ENCODE measurements at regions not wholly inside any gene's neighbourhood (a gene's known extent, or its start where the extent isn't known, plus 50 kb on each side); places are given as distances from the start of the nearest gene placed in this dataset.

DNA sequence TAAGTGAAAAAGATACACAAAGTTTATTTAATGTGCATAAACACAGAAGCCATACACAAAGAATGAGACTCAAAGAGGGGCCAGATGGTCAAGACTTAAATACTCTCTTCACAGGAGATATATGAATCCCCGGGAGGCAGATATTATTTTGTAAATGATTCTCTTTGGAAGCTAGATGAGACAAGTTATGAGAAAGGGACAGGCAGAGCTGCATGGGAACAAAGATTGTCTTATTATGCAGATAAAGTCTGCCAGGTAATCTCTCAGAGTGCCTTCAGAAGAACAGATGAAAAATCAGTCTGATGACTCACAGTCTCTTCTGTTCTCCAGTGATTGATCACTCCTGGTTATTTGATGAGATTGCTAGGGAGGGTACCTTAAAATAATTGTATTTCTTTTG lies 89.0 kb downstream of the NAF1 start:
- no peak for DNase-seq (ENCODE audit: insufficient read length, low spot score)
- FAIRE-seq = no peak
- TF ChIP-seq POLR2A (IDR thresholded peaks at IDR 0.05; ENCODE audit: low read depth, low read length) = no peak

DNA sequence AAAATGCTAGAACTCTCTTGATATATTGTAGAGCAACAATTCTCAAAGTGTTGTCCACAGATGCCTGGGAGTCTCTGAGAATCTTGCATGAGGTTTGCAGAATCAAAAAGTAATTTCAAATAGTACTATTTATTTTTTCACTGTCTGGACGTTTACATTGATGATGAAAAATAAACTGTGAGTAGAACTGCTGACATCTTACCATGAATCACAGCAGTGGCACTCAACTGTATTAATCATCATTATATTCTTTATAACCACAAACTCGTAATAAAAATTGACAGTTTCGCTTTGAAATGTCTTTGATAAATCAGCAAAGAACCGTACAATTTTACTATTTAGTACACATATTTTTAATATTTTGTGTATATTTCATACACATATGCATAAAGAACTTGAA lies 94.5 kb downstream of the NAF1 start:
- DNase-seq (ENCODE audit: insufficient read length, low spot score) (no peak), FAIRE-seq (no peak)
- no peak for TF ChIP-seq POLR2A (IDR thresholded peaks at IDR 0.05; ENCODE audit: low read depth, low read length)

DNA sequence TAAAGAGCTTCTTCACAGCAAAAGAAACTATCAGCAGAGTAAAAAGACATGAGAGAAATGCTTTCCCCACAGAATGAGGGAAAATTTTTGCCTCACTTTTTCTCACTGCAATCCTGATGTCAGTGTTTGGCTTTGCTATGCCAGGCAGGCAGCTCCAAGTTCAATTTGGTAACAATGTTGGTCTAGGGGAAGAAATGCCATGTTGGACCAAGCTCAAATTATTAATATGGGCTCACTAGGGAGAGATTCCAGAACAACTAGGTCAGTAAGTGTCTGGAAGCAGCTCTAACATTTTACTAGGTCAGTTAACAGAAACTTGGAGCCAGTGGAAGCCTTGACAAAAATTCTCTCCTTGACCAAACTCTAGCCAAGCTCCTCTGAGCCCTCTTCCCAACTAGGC lies 95.4 kb downstream of the NAF1 start:
- FAIRE-seq (no peak), DNase-seq (ENCODE audit: insufficient read length, low spot score) (no peak)
- TF ChIP-seq POLR2A (IDR thresholded peaks at IDR 0.05; ENCODE audit: low read depth, low read length) = no peak

DNA sequence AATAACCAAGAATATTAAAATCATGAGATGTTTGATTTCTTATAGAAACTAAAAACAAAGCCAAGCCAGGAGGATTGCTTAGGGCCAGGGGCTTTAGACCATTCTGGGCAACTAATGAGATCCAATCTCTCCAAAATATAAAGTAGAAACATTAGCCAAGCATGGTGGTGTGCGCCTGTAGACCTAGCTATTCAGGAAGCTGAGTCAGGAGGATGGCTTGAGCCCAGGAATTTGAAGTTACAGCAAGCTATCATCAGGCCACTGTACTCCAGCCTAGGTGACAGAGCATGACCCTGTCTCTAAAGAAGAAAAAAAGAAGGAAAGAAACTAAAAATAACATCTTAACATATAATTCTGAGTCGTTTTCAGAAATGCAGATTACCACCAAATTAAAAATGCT lies 96.7 kb downstream of the NAF1 start:
- no peak for DNase-seq (ENCODE audit: insufficient read length, low spot score)
- TF ChIP-seq POLR2A (IDR thresholded peaks at IDR 0.05; ENCODE audit: low read depth, low read length) = no peak
- FAIRE-seq = no peak

DNA sequence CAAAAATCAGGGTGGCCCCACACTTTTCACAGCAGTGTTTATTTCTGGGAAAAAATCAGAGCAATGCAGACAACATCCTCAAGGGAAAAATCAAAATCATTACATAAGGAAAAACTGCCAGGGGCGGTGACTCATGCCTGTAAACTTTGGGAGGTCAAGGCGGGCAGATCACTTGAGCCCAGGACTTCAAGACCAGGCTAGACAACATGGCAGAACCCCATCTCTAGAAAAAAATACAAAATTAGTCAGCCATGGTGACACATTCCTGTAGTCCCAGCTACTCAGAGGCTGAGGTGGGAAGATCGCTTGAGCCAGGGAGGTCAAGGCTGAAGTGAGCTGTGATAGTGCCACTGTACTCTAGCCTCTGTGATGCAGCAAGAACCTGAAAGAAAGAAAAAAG lies 102.8 kb downstream of the NAF1 start:
- no peak for TF ChIP-seq POLR2A (IDR thresholded peaks at IDR 0.05; ENCODE audit: low read depth, low read length)
- FAIRE-seq (peak; percentile 84), DNase-seq (ENCODE audit: insufficient read length, low spot score) (no peak)

DNA sequence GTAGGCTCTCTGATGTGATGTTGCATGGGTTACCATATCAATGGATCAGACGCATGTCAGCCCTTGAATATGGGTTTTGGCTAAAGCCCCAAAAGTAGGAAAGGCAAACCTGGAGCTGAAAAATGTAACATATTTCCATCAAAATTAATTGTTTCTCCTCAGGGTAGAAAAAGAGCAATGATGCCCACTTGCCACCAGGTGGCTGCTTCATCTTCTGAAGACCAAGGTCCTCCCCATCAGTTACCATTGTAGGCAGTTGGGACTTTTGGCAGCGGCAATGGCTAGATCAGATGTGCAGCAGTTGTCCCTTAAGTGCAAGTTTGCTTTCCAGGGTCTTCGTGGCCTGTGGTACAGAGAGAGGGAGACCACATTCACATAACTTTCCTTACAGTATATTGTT lies 118.2 kb downstream of the NAF1 start:
- TF ChIP-seq POLR2A (IDR thresholded peaks at IDR 0.05; ENCODE audit: low read depth, low read length) = no peak
- no peak for FAIRE-seq
- no peak for DNase-seq (ENCODE audit: insufficient read length, low spot score)

DNA sequence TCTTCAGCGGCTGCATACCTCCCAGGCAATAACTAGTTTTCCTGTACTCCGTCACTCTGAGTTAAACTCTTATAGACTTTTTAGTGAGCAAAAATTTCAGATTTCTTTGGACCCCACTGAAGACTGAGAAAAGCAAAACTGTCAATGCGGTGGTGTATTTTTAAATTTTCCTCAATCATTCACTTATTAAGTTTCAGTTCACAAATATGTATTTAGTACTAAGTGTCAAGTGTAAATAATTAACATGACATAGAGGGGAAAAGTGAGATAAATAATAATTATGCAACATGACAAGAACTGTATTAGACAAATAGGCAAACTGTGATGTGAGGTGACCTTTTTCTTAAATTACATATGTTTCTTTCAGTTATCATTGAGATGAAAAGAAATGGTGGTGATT lies 124.4 kb downstream of the NAF1 start:
- no peak for DNase-seq (ENCODE audit: insufficient read length, low spot score)
- TF ChIP-seq POLR2A (IDR thresholded peaks at IDR 0.05; ENCODE audit: low read depth, low read length) = no peak
- FAIRE-seq = no peak

DNA sequence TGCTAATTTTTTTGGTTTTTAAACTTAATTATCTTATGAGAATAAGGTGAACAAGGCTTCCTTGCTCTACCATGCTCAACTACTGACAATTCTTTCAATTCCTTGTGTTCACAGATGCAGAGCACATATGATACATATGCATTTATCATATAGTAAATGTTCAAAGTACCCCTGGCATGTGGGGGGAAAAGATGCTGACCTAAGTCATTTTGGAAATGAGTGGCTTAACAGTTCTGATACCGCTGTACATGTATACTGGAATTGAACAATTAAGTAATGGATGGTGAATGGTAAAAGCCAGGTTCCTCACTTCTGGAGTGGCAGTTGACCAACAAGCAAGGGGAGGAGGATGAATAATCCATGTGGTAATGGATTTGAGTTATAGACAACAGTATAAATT lies 149.6 kb downstream of the NAF1 start:
- no peak for DNase-seq (ENCODE audit: insufficient read length, low spot score)
- TF ChIP-seq POLR2A (IDR thresholded peaks at IDR 0.05; ENCODE audit: low read depth, low read length) = no peak
- no peak for FAIRE-seq

DNA sequence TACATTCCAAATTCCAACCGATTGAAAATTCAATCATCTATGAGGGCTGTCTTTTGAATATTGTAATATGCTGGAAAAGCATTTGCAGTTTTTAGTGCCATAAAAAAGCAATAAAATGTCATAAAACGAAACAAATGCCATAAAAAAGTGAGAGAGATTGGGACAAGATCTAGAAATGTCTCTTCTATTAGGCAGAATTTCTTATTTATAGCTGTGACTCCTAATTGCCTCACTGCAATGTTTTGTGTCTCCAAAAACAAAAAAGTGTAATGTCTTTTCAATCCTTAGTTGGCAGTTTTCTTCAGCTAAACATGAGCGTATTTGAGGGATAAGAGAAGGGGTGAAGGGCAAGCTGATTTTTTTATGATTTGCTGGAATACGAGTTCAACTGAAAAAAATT lies 153.9 kb downstream of the NAF1 start:
- FAIRE-seq (no peak), DNase-seq (ENCODE audit: insufficient read length, low spot score) (no peak)
- no peak for TF ChIP-seq POLR2A (IDR thresholded peaks at IDR 0.05; ENCODE audit: low read depth, low read length)

DNA sequence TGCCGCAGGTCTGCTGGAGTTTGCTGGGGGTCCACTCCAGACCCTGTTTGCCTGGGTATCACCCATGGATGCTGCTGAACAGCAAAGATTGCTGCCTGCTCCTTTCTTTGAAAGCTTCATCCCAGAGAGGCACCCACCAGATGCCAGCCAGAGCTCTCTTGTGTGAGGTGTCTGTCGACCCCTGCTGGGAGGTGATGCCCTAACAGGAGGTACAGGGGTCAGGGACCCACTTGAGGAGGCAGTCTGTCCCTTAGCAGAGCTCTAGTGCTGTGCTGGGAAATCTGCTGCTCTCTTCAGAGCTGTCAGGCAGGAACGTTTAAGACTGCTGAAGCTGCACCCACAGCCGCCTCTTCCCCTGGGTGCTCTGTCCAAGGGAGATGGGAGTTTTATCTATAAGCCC lies 162.7 kb downstream of the NAF1 start:
- DNase-seq (ENCODE audit: insufficient read length, low spot score) = no peak

DNA sequence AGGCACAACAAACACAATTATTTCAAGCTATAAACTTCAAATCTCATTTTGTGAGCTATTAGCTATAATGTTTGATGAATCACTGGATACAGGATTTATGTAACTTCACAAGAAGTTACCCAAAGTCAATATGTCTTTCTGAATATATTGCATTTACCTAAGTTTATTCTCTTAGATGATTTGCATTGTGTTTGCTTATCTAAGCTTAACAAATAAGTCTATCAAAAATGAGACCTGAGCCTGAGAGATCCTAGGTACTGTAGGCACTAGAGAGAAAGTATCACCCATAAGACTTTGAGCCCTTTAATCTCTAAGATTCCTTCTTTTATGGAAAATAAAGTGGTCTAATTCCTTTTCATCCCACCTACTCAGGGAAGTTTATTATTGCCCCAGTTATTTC lies 178.2 kb downstream of the NAF1 start:
- no peak for FAIRE-seq

More for the DNA sequence above, 162.7 kb downstream of the NAF1 start:
- TF ChIP-seq POLR2A (IDR thresholded peaks at IDR 0.05; ENCODE audit: low read depth, low read length) = no peak
- no peak for FAIRE-seq

DNA sequence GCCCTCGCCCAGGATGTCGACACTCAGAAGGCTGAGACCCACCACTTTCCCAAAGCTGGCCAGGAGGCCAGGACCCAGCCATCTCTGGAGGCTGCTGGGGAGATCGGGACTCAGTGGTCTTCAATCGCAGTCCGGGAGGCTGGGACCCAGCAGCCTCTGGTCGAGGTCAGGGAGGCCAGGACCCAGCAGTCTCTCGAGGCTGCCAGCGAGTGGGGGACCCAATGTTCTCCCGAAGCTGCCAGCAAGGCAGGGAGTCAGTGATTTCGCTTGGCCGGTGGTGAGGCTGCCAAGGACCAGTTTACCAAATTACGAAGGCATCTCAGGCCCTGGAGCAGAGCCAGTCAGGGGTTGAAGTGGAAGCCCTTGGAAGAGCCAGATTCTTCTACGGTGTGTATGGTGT lies 181.6 kb downstream of the NAF1 start:
- no peak for TF ChIP-seq POLR2A (IDR thresholded peaks at IDR 0.05; ENCODE audit: low read depth, low read length)
- FAIRE-seq = no peak
- no peak for DNase-seq (ENCODE audit: insufficient read length, low spot score)

More for the DNA sequence above, 178.2 kb downstream of the NAF1 start:
- no peak for DNase-seq (ENCODE audit: insufficient read length, low spot score)
- no peak for TF ChIP-seq POLR2A (IDR thresholded peaks at IDR 0.05; ENCODE audit: low read depth, low read length)

DNA sequence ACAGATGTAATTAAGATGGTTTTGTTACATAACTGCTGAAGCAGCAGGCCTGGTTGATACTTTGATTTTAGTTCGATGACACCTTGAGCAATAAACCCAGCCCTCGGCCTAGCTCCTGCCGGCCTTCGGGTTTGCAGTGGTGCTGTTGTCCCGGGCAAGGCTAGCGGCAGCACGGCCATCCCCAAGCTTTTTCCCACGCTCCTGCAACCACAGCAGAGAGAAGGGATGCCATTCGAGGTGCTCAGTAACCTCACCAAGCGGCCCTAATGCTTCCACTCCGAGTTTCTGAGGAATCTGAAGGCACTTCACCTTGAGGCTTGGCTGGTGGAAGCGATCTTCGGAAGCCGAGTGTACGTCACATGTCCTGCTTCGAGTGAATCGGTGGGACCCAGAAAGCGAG lies 182.1 kb downstream of the NAF1 start:
- DNase-seq (ENCODE audit: insufficient read length, low spot score) = no peak
- FAIRE-seq = no peak
- no peak for TF ChIP-seq POLR2A (IDR thresholded peaks at IDR 0.05; ENCODE audit: low read depth, low read length)

DNA sequence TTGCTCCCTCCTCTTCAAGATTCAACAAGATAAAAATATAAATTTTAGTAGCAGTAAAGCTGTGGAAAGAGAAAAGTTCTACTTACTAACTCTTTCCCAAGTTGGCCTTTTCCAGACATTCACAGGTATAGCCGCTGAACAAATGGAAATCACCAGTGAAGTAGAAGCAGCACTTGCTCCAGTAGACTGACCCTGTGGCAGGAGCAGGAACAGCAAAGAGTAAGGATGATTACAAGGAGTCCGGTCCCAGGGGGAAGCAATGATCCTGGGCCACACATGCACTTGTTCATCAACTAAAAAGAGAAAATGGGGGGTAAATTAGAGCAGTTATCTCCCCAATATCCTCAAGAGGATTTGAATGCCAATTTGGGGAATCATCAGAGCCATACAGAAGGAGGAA lies 184.9 kb downstream of the NAF1 start:
- FAIRE-seq = no peak
- DNase-seq (ENCODE audit: insufficient read length, low spot score) = no peak
- TF ChIP-seq POLR2A (IDR thresholded peaks at IDR 0.05; ENCODE audit: low read depth, low read length) = no peak

DNA sequence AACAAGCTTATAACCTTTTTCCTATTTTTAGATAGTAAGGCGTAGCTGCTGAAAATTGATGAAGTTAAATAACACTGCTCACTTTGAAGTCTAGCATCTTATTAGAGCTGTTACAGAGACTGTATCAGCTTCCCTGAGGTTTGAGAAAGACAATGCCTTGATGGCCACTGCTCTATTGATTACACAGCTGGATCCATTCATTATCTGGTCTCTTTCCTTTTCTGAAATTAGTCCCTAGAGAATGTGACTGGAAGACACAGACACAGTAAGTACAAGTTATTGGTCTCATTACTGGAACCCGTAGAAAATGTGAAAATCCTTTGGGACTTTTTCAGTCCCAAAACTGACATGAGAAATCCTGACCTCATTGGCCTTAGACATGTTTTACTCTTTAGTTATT lies 188.3 kb downstream of the NAF1 start:
- FAIRE-seq (no peak), DNase-seq (ENCODE audit: insufficient read length, low spot score) (no peak)
- TF ChIP-seq POLR2A (IDR thresholded peaks at IDR 0.05; ENCODE audit: low read depth, low read length) = no peak

DNA sequence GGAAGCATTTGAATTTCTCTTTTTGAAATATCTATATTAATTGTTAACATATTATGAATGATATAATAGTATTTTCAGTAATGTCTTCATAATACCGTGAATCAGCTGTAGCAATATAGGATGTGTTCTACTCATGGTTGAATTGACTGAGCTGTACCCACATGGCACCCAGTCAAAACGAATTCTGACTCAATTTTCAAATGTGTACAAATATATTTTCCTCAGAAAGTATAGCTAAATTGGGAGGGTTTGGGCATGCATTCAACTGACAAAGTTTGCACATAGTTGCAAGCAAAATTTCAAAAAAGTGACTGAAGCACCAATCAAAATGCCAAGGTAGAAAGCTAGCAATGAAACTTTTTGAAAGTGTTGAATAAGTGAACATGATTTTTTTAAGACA lies 188.9 kb downstream of the NAF1 start:
- FAIRE-seq = no peak
- DNase-seq (ENCODE audit: insufficient read length, low spot score) = no peak
- TF ChIP-seq POLR2A (IDR thresholded peaks at IDR 0.05; ENCODE audit: low read depth, low read length) = no peak
